Endodermal cell (in vitro differentiated cells): ENCODE measurements at regions not wholly inside any gene's neighbourhood (a gene's known extent, or its start where the extent isn't known, plus 50 kb on each side); places are given as distances from the start of the nearest gene placed in this dataset.

Source experiments
- DNase-seq: peaks from one replicate; pipeline ENCODE4 v3.0.0-alpha.2; 2017
- H3K27ac ChIP-seq: 2 replicates; pipeline ENCODE4 v1.5.1; 2013; ENCODE audit warnings: mild to moderate bottlenecking, low read depth, low read length, moderate library complexity
- H3K27me3 ChIP-seq: 2 replicates; pipeline ENCODE4 v1.6.1; 2013; ENCODE audit warnings: mild to moderate bottlenecking, low read length, moderate library complexity; ENCODE audit not compliant: insufficient read depth, control insufficient read depth, poor library complexity, severe bottlenecking
- H3K36me3 ChIP-seq: 2 replicates; pipeline ENCODE4 v1.7.0; 2013; ENCODE audit warnings: mild to moderate bottlenecking, low read length, moderate library complexity; ENCODE audit not compliant: control insufficient read depth, insufficient read depth
- H3K4me1 ChIP-seq: one replicate; pipeline ENCODE4 v1.7.0; 2013; ENCODE audit warnings: low read length; ENCODE audit not compliant: control insufficient read depth, insufficient read depth
- H3K4me3 ChIP-seq: 2 replicates; pipeline ENCODE4 v1.5.1; 2013; ENCODE audit warnings: mild to moderate bottlenecking, low read length, moderate library complexity
- H3K9ac ChIP-seq: 2 replicates; pipeline ENCODE4 v1.6.1; 2013; ENCODE audit warnings: mild to moderate bottlenecking, low read length, moderate library complexity; ENCODE audit not compliant: poor library complexity, severe bottlenecking; ENCODE audit errors: extremely low read depth
- H3K9me3 ChIP-seq: 2 replicates; pipeline ENCODE4 v1.6.1; 2013; ENCODE audit warnings: mild to moderate bottlenecking, low read length, moderate library complexity; ENCODE audit not compliant: control insufficient read depth
- H3K27ac Mint-ChIP-seq: 2 replicates; pipeline ENCODE4 v1.8.0; 2020; ENCODE audit warnings: mixed read lengths
- H3K27me3 Mint-ChIP-seq: 2 replicates; pipeline ENCODE4 v1.8.0; 2021; ENCODE audit warnings: mild to moderate bottlenecking, mixed read lengths; ENCODE audit not compliant: insufficient read depth
- H3K36me3 Mint-ChIP-seq: 2 replicates; pipeline ENCODE4 v1.8.0; 2020; ENCODE audit warnings: low read depth, mixed read lengths
- H3K4me1 Mint-ChIP-seq: 2 replicates; pipeline ENCODE4 v1.8.0; 2020; ENCODE audit warnings: mixed read lengths
- H3K4me3 Mint-ChIP-seq: 2 replicates; pipeline ENCODE4 v1.8.0; 2020; ENCODE audit warnings: mild to moderate bottlenecking, moderate library complexity, mixed read lengths
- H3K9me3 Mint-ChIP-seq: 2 replicates; pipeline ENCODE4 v1.8.0; 2020; ENCODE audit warnings: mild to moderate bottlenecking, mixed read lengths
- WGBS, 2 experiments: methylation state at CpG; one replicate each; pipeline versions ENCODE4 v1.1.5 to v1.1.7; 2013; ENCODE audit warnings: missing lambda C conversion rate in 2 of 2, mixed read lengths in 1 of 2; ENCODE audit not compliant: insufficient coverage in 1 of 2, insufficient read length in 1 of 2; 5-methylcytosine and 5-hydroxymethylcytosine counted together
- TF ChIP-seq, protein P1 (sequence below): fragments of 200-600 bp; sonication (generic); conservative IDR thresholded peaks from 2 replicates; pipeline ENCODE4 v1.5.0; 2021; ENCODE audit warnings: antibody characterized with exemption, mild to moderate bottlenecking

DNA sequence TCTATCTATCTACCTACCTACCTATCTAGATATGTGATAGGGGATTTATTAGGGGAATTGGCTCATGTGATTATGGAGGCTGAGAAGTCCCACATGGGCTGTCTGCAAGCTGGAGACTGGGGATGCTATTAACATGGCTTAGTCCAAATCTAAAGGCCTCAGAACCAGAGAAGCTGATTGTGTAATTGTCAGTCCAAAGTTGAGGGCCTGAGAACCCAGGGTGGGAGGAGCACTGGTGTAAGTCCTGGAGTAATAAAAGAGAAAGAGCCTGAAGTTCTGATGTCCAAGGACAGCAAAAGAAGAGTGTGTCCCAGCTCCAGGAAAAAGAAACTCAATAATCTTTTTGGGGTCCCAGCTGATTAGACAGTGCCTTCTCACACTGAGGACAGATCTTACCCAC is 98.5 kb upstream of the SEL1L start:
- DNase-seq = no peak
- TF ChIP-seq, protein P1, sequence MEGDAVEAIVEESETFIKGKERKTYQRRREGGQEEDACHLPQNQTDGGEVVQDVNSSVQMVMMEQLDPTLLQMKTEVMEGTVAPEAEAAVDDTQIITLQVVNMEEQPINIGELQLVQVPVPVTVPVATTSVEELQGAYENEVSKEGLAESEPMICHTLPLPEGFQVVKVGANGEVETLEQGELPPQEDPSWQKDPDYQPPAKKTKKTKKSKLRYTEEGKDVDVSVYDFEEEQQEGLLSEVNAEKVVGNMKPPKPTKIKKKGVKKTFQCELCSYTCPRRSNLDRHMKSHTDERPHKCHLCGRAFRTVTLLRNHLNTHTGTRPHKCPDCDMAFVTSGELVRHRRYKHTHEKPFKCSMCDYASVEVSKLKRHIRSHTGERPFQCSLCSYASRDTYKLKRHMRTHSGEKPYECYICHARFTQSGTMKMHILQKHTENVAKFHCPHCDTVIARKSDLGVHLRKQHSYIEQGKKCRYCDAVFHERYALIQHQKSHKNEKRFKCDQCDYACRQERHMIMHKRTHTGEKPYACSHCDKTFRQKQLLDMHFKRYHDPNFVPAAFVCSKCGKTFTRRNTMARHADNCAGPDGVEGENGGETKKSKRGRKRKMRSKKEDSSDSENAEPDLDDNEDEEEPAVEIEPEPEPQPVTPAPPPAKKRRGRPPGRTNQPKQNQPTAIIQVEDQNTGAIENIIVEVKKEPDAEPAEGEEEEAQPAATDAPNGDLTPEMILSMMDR = no peak
- Histone ChIP-seq H3K4me3 (no peak overlapping the region), H3K4me1 (no peaks in the 10 kb centered on the region), H3K9me3 (no peaks in the 10 kb centered on the region), H3K27me3 (no peaks in the 10 kb centered on the region), H3K27ac (no peak overlapping the region), H3K36me3 (no peaks in the 10 kb centered on the region), H3K9ac (no peak overlapping the region)
- Mint-ChIP-seq H3K9me3 (no peaks in the 10 kb centered on the region), H3K27ac (no peak overlapping the region), H3K4me1 (peaks cover 3% of the 10 kb centered on the region), H3K27me3 (no peaks in the 10 kb centered on the region), H3K4me3 (no peak overlapping the region), H3K36me3 (no peaks in the 10 kb centered on the region)

DNA sequence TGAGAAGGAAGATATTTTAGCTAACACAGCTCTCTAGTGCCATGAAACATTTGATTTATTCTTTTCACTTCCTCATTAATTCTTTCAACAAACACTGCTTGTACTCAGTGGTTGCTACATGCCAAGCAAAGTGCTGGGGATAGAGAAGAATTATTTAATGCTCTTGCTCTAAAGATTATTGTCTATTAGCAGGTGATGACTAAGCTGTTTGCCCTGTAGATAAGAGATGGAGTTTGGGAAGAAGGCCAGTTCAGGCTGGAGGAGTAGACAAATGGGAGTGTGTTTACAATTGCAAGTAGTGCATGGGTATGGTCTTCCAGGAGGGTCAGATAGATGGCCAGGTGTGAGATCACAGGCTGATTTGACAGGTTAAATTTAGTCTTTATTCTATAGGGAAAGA is 99.8 kb upstream of the SEL1L start:
- TF ChIP-seq, protein P1 = no peak
- peaks cover 3% of the 10 kb centered on the region for H3K4me1 Mint-ChIP-seq
- no peak overlapping the region for H3K27ac Mint-ChIP-seq
- H3K27me3 ChIP-seq = no peaks in the 10 kb centered on the region
- no peaks in the 10 kb centered on the region for H3K36me3 Mint-ChIP-seq
- H3K9me3 ChIP-seq = no peaks in the 10 kb centered on the region
- no peaks in the 10 kb centered on the region for H3K36me3 ChIP-seq
- H3K4me3 Mint-ChIP-seq = no peak overlapping the region
- no peak overlapping the region for H3K4me3 ChIP-seq
- no peaks in the 10 kb centered on the region for H3K9me3 Mint-ChIP-seq
- no peak for DNase-seq
- H3K27me3 Mint-ChIP-seq = no peaks in the 10 kb centered on the region
- H3K27ac ChIP-seq = no peak overlapping the region
- no peaks in the 10 kb centered on the region for H3K4me1 ChIP-seq
- no peak overlapping the region for H3K9ac ChIP-seq

DNA sequence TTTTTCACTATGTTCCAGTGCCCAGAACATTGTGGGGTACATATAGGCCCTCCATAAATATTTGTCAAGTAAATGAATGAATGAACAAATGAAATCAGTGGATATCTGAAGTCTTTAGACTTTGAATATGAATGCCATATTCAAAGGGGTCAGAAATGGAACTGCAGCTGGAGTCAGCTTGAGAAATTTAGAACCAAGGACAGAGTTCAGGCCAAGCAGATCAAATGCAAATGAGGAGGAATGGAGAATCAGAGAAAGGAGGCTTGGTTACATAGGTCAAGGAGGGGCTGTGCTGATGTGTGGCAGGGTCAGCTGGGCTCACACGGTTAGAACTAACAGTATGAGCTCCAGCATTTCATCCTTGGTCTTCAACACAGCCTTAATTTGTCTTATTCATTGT is 104.0 kb upstream of the SEL1L start:
- no peak overlapping the region for H3K4me3 Mint-ChIP-seq
- H3K9me3 ChIP-seq = no peaks in the 10 kb centered on the region
- TF ChIP-seq, protein P1 = no peak
- no peak for DNase-seq
- no peak overlapping the region for H3K9ac ChIP-seq
- no peaks in the 10 kb centered on the region for H3K36me3 ChIP-seq
- H3K9me3 Mint-ChIP-seq = no peaks in the 10 kb centered on the region
- H3K27me3 ChIP-seq = no peaks in the 10 kb centered on the region
- peaks cover 3% of the 10 kb centered on the region for H3K4me1 Mint-ChIP-seq
- no peak overlapping the region for H3K4me3 ChIP-seq
- H3K27me3 Mint-ChIP-seq = no peaks in the 10 kb centered on the region
- no peaks in the 10 kb centered on the region for H3K36me3 Mint-ChIP-seq
- H3K27ac ChIP-seq = no peak overlapping the region
- 84 to 88% methylated on average over 1 of the region's 1 CpG for WGBS, 2 experiments
- H3K4me1 ChIP-seq = no peaks in the 10 kb centered on the region
- no peak overlapping the region for H3K27ac Mint-ChIP-seq
